Trophoblast cell (in vitro differentiated cells and primary cell): ENCODE measurements at regions not wholly inside any gene's neighbourhood (a gene's known extent, or its start where the extent isn't known, plus 50 kb on each side); places are given as distances from the start of the nearest gene placed in this dataset.

Experiments
- DNase-seq, 2 donors: peaks; one replicate each; pipeline ENCODE4 v3.0.0-alpha.2; 2016
- H2AFZ ChIP-seq: 2 replicates; pipeline ENCODE4 v1.6.1; 2013; ENCODE audit warnings: low read length, moderate library complexity, mild to moderate bottlenecking; ENCODE audit not compliant: insufficient read depth, poor library complexity
- H2AK5ac ChIP-seq: 2 replicates; pipeline ENCODE4 v1.6.1; 2013; ENCODE audit warnings: mild to moderate bottlenecking, low read length
- H2BK120ac ChIP-seq: 2 replicates; pipeline ENCODE4 v1.6.1; 2013; ENCODE audit warnings: low read length, mild to moderate bottlenecking, moderate library complexity; ENCODE audit not compliant: insufficient read depth, poor library complexity
- H2BK12ac ChIP-seq: 2 replicates; pipeline ENCODE4 v1.6.1; 2013; ENCODE audit warnings: mild to moderate bottlenecking, low read length, moderate library complexity
- H2BK5ac ChIP-seq: 2 replicates; pipeline ENCODE4 v1.6.1; 2013; ENCODE audit warnings: low read length, low read depth, moderate library complexity, mild to moderate bottlenecking; ENCODE audit not compliant: poor library complexity
- H3K14ac ChIP-seq: 2 replicates; pipeline ENCODE4 v1.6.1; 2013; ENCODE audit warnings: mild to moderate bottlenecking, low read length
- H3K18ac ChIP-seq: 2 replicates; pipeline ENCODE4 v1.6.1; 2013; ENCODE audit warnings: mild to moderate bottlenecking, low read length
- H3K23ac ChIP-seq: 2 replicates; pipeline ENCODE4 v1.6.1; 2013; ENCODE audit warnings: low read length
- H3K27ac ChIP-seq: 2 replicates; pipeline ENCODE4 v1.5.1; 2013; ENCODE audit warnings: low read depth, mild to moderate bottlenecking, inconsistent platforms, low read length, moderate library complexity
- H3K27me3 ChIP-seq: 2 replicates; pipeline ENCODE4 v1.6.1; 2013; ENCODE audit warnings: inconsistent platforms, mild to moderate bottlenecking, low read length, moderate library complexity; ENCODE audit not compliant: insufficient read depth
- H3K36me3 ChIP-seq, 2 experiments: 1 replicate in 1 of 2; 2 replicates in 1 of 2; pipeline ENCODE4 v1.6.1; 2013; ENCODE audit warnings: low read length in 2 of 2, mild to moderate bottlenecking in 2 of 2, moderate library complexity in 1 of 2; ENCODE audit not compliant: insufficient read depth in 2 of 2, control insufficient read depth in 1 of 2
- H3K4ac ChIP-seq: 2 replicates; pipeline ENCODE4 v1.6.1; 2013; ENCODE audit warnings: low read depth, mild to moderate bottlenecking, low read length, moderate library complexity
- H3K4me1 ChIP-seq, 2 experiments: 1 replicate in 1 of 2; 2 replicates in 1 of 2; pipeline ENCODE4 v1.6.1; 2013; ENCODE audit warnings: low read length in 2 of 2, mild to moderate bottlenecking in 2 of 2, moderate library complexity in 1 of 2; ENCODE audit not compliant: insufficient read depth in 2 of 2, control insufficient read depth in 1 of 2
- H3K4me2 ChIP-seq: 2 replicates; pipeline ENCODE4 v1.6.1; 2013; ENCODE audit warnings: inconsistent platforms, mild to moderate bottlenecking, low read length, moderate library complexity
- H3K4me3 ChIP-seq: 2 replicates; pipeline ENCODE4 v1.5.1; 2013; ENCODE audit warnings: mild to moderate bottlenecking, low read depth, low read length, inconsistent platforms
- H3K79me1 ChIP-seq: one replicate; pipeline ENCODE4 v1.6.1; 2013; ENCODE audit warnings: low read length
- H3K79me2 ChIP-seq: 2 replicates; pipeline ENCODE4 v1.6.1; 2013; ENCODE audit warnings: low read length, mild to moderate bottlenecking; ENCODE audit not compliant: control insufficient read depth, insufficient read depth, poor library complexity
- H3K9ac ChIP-seq: 2 replicates; pipeline ENCODE4 v1.6.1; 2013; ENCODE audit warnings: mild to moderate bottlenecking, low read length
- H3K9me3 ChIP-seq: 2 replicates; pipeline ENCODE4 v1.6.1; 2013; ENCODE audit warnings: low read depth, mild to moderate bottlenecking, control low read depth, inconsistent platforms, low read length; ENCODE audit not compliant: insufficient read depth
- H4K12ac ChIP-seq: 2 replicates; pipeline ENCODE4 v1.6.1; 2013; ENCODE audit warnings: low read depth, mild to moderate bottlenecking, low read length, moderate library complexity
- H4K8ac ChIP-seq: 2 replicates; pipeline ENCODE4 v1.6.1; 2013; ENCODE audit warnings: low read depth, mild to moderate bottlenecking, low read length, moderate library complexity
- H4K91ac ChIP-seq: one replicate; pipeline ENCODE4 v1.6.1; 2013; ENCODE audit warnings: low read depth, mild to moderate bottlenecking, low read length, moderate library complexity
- WGBS: extraction: QIAGEN DNeasy Blood & Tissue Kit; methylation state at CpG from one replicate; pipeline ENCODE4 v1.1.7; 2013; ENCODE audit warnings: missing lambda C conversion rate; ENCODE audit not compliant: insufficient read length, insufficient coverage; ENCODE audit errors: extremely low coverage; 5-methylcytosine and 5-hydroxymethylcytosine counted together

DNA sequence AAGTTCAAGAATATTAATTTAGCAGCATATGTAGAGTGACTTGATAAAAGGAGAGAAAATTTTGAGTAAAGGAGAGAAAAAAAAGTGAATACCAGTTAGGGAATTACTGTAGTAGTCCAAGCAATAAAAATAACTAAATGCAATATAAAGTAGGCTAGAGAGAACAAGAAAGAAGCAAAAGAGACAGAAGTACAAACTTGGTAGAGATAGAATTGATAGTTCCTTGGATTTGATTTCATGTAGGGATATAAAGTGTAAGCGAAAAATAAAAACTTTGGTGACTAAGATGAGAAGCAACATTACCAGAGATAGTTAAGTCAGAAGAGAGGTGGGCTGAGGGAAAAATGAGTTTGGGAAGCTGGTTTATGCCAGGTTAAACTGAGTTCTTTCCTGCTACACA is 252.4 kb downstream of the SEC23A start:
- Histone ChIP-seq H2AK5ac (no peak overlapping the region), H3K79me2 (no peaks in the 10 kb centered on the region), H3K27me3 (no peaks in the 10 kb centered on the region), H3K18ac (no peak overlapping the region), H3K4ac (no peak overlapping the region), H3K4me3 (no peak overlapping the region), H3K36me3 (no peaks in the 10 kb centered on the region), H3K14ac (no peak overlapping the region), H3K79me1 (no peaks in the 10 kb centered on the region), H4K91ac (no peak overlapping the region), H2AFZ (no peak overlapping the region), H2BK5ac (no peak overlapping the region), H3K4me1 (no peaks in the 10 kb centered on the region), H2BK120ac (no peak overlapping the region), H3K9ac (no peak overlapping the region), H3K4me2 (no peak overlapping the region), H3K27ac (no peak overlapping the region), H3K23ac (no peak overlapping the region), H4K8ac (no peak overlapping the region), H3K9me3 (no peaks in the 10 kb centered on the region), H4K12ac (no peak overlapping the region), H2BK12ac (no peak overlapping the region)
- no peak for DNase-seq
- no CpG with 5 or more reads among the region's 1 CpG for WGBS

DNA sequence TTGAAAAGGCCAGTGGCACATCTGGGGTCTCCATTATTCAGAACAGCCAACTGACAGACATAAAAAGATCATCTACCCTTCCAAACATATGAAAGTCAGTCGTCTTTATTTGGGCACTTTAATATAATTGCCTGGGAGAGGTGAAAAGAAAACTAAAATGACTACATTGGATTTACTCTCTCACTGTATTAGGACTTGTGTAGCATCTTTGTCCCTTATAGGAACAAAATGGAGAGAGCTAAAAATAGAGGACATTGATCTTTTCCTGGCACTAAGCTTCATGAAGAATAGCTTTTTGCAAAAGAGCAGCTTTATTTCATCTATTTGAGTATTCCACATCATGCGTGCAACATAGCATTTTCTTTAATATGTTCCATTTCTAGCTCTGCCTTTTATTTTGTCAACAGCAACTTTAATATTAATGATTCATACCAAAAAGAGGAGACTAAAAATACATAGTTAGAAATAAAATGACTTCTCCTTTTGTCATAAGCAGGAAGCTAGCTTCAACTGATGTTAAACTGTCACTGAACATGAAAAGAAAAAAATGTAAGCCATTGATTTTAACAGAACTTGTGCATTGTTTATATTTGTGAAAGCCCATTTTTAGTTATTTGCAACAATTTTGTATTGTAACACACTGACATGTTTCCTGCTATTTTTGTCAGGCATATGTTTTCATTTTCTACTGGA is 254.6 kb downstream of the SEC23A start:
- no peak overlapping the region for H2AK5ac ChIP-seq
- no peak overlapping the region for H4K12ac ChIP-seq
- H3K36me3 ChIP-seq, result no peaks in the 10 kb centered on the region
- H3K4me1 ChIP-seq, result no peaks in the 10 kb centered on the region
- H3K4me3 ChIP-seq, result no peak overlapping the region
- no peak overlapping the region for H3K14ac ChIP-seq
- no peak overlapping the region for H2BK12ac ChIP-seq
- no peak overlapping the region for H2AFZ ChIP-seq
- DNase-seq, result no peak
- H2BK120ac ChIP-seq, result no peak overlapping the region
- no peak overlapping the region for H3K27ac ChIP-seq
- no peaks in the 10 kb centered on the region for H3K79me2 ChIP-seq
- no peak overlapping the region for H2BK5ac ChIP-seq
- no peak overlapping the region for H3K9ac ChIP-seq
- H3K4ac ChIP-seq, result no peak overlapping the region
- no peak overlapping the region for H3K4me2 ChIP-seq
- no CpG with 5 or more reads among the region's 2 CpGs for whole genome bisulfite sequencing
- H3K79me1 ChIP-seq, result no peaks in the 10 kb centered on the region
- H3K27me3 ChIP-seq, result no peaks in the 10 kb centered on the region
- no peak overlapping the region for H3K23ac ChIP-seq
- H3K9me3 ChIP-seq, result no peaks in the 10 kb centered on the region
- H3K18ac ChIP-seq, result no peak overlapping the region
- no peak overlapping the region for H4K8ac ChIP-seq
- H4K91ac ChIP-seq, result no peak overlapping the region

DNA sequence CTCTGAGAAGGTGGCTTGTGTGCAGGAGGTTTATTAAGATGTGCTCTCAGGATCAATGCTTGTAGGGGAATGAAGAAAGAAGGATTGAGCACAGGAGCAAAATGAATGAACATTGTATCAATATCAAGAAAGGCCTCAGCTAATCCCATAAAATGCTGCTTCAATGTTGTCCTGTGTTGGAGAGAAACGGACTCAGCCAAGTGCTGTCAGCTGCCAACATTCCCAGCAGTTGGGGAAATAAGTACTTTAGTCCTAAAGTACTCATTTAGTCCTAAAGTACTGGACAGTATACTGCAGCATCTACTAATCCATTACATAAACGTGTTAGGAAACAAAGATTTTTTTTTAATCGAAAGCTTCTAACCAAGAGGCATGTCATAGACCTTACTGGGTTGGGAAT is 255.9 kb downstream of the SEC23A start:
- Histone ChIP-seq H3K27me3 (no peaks in the 10 kb centered on the region), H3K79me1 (no peaks in the 10 kb centered on the region), H2AFZ (no peak overlapping the region), H2AK5ac (no peak overlapping the region), H2BK12ac (no peak overlapping the region), H2BK5ac (no peak overlapping the region), H4K12ac (no peak overlapping the region), H3K9me3 (no peaks in the 10 kb centered on the region), H2BK120ac (no peak overlapping the region), H3K4me2 (no peak overlapping the region), H4K8ac (no peak overlapping the region), H3K9ac (no peak overlapping the region), H4K91ac (no peak overlapping the region), H3K14ac (no peak overlapping the region), H3K18ac (no peak overlapping the region), H3K4me3 (no peak overlapping the region), H3K23ac (no peak overlapping the region), H3K79me2 (no peaks in the 10 kb centered on the region), H3K4ac (no peak overlapping the region), H3K4me1 (no peaks in the 10 kb centered on the region), H3K27ac (no peak overlapping the region), H3K36me3 (no peaks in the 10 kb centered on the region)
- WGBS, result no CpG with 5 or more reads among the region's 3 CpGs
- no peak for DNase-seq

DNA sequence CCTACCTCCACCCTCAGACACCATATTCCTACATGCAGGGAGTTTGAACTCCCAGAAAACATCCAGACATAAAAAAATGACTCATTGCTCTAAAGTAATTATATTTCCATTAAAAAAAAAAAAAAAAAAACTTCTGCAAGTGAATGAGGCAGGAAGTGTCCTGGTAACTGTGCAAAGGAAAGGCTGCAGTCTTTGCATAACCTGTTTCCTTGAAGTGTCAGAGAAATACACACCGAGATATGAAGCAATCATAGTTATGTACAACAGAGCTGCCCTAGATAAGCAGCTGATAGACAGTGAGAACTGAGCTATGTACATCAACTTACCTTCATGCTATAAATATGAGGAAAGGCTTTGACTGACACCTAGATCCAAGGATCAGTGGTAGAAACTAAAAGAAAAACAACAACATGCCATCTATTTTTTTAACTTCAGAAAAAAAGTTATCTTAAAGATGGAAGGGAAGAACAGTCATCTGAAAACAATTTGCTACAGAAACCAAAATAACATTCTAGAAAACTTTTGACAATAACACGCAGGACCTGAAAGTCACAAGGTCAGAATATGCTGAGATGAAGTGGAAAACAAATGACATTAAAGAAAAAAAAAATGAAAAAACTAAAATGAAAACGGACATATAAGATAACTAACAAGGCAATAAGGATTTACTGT is 263.2 kb downstream of the SEC23A start:
- Histone ChIP-seq H3K4me2 (no peak overlapping the region), H3K79me2 (no peaks in the 10 kb centered on the region), H4K8ac (no peak overlapping the region), H3K23ac (no peak overlapping the region), H3K27ac (no peak overlapping the region), H3K14ac (no peak overlapping the region), H2BK5ac (no peak overlapping the region), H2AK5ac (no peak overlapping the region), H2BK12ac (no peak overlapping the region), H4K12ac (no peak overlapping the region), H3K4me3 (no peak overlapping the region), H3K18ac (no peak overlapping the region), H4K91ac (no peak overlapping the region), H3K27me3 (no peaks in the 10 kb centered on the region), H3K9ac (no peak overlapping the region), H3K9me3 (no peaks in the 10 kb centered on the region), H3K79me1 (no peaks in the 10 kb centered on the region), H3K36me3 (no peaks in the 10 kb centered on the region), H2BK120ac (no peak overlapping the region), H3K4ac (no peak overlapping the region), H2AFZ (no peak overlapping the region), H3K4me1 (no peaks in the 10 kb centered on the region)
- DNase-seq, result peak; percentile 7 to 32
- WGBS, result no CpG with 5 or more reads among the region's 3 CpGs
